ENCODE measurements at regions not wholly inside any gene's neighbourhood (a gene's known extent, or its start where the extent isn't known, plus 50 kb on each side); places are given as distances from the start of the nearest gene placed in this dataset.

DNA sequence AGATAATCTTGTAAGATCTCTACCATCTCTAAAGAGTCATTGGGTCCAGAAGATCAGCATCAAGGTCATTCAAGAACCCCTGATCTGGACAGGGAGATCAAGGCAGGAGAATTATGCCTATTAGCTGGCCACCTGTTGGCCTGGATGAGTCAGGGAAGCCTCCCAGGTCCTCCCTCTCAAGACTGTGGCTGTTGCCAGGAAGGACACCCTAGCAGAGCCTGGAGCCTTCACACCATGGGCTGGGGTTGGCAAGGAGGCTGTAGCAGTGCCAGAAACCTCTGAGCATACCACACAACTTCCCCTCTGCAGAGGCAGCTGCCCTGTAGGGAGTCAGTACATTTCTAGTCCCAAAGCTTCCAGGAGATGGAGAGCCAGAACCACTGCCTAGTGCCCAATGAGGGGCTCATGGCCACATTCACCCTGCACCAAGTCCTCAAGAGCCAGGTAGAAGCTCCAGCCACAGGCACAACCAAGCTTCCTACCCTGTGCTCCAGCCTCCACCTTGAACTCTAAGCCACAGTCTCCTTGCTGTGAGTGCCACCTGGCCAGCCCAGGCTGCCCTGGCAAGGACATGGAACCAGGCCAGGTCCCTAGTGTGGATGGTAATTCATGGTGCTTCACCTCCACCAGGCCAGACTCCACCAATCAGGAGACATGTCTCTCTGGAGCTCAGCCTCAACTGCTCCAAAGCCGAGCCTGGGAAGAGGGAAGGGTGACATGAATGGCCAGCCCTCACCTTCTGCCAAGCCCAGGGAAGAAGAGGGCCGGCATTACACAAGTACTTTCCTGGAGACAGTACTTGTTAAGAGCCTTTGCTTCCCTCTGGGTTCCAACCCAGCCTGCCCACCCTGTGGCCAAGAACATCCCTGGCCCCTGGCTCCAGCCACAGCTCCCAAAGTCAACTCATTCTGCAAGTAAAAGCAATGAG, 124.3 kb downstream of the BUD13 start:
- TF ChIP-seq GATA3 (IDR thresholded peaks at IDR 0.05; ENCODE audit: borderline replicate concordance) (no peak), CTCF (IDR thresholded peaks at IDR 0.05) (no peak)
- TF ChIP-seq, protein P1, sequence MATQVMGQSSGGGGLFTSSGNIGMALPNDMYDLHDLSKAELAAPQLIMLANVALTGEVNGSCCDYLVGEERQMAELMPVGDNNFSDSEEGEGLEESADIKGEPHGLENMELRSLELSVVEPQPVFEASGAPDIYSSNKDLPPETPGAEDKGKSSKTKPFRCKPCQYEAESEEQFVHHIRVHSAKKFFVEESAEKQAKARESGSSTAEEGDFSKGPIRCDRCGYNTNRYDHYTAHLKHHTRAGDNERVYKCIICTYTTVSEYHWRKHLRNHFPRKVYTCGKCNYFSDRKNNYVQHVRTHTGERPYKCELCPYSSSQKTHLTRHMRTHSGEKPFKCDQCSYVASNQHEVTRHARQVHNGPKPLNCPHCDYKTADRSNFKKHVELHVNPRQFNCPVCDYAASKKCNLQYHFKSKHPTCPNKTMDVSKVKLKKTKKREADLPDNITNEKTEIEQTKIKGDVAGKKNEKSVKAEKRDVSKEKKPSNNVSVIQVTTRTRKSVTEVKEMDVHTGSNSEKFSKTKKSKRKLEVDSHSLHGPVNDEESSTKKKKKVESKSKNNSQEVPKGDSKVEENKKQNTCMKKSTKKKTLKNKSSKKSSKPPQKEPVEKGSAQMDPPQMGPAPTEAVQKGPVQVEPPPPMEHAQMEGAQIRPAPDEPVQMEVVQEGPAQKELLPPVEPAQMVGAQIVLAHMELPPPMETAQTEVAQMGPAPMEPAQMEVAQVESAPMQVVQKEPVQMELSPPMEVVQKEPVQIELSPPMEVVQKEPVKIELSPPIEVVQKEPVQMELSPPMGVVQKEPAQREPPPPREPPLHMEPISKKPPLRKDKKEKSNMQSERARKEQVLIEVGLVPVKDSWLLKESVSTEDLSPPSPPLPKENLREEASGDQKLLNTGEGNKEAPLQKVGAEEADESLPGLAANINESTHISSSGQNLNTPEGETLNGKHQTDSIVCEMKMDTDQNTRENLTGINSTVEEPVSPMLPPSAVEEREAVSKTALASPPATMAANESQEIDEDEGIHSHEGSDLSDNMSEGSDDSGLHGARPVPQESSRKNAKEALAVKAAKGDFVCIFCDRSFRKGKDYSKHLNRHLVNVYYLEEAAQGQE (IDR thresholded peaks at IDR 0.05) = no peak
